ENCODE measurements at regions not wholly inside any gene's neighbourhood (a gene's known extent, or its start where the extent isn't known, plus 50 kb on each side); places are given as distances from the start of the nearest gene placed in this dataset.

- Histone ChIP-seq H3K4me3 (replicated peaks; ENCODE audit: insufficient read depth, low read length) (no peak overlapping the region), H3K27me3 (ENCODE audit: insufficient read depth, poor library complexity, severe bottlenecking) (no peaks in the 10 kb centered on the region), H3K27ac (replicated peaks) (no peak overlapping the region)
- DNase-seq (ENCODE audit: low read depth in 1 of 2, low spot score in 1 of 2), result no peak
- TF ChIP-seq POLR2AphosphoS5 (IDR thresholded peaks at IDR 0.05; ENCODE audit: low read depth) (no peak), GABPA (IDR thresholded peaks at IDR 0.05; ENCODE audit: low read depth) (no peak), REST (IDR thresholded peaks at IDR 0.05; ENCODE audit: insufficient replicate concordance, low read depth) (no peak), CTCF (IDR thresholded peaks at IDR 0.05; ENCODE audit: insufficient read depth, low read length) (no peak), SPI1 (IDR thresholded peaks at IDR 0.05; ENCODE audit: borderline replicate concordance, low read depth) (no peak)
Observed at GRCh38 chr21:31493350-31493880, 149.4 kb upstream of the TIAM1 start.

- Histone ChIP-seq H3K27me3 (ENCODE audit: insufficient read depth, poor library complexity, severe bottlenecking) (no peaks in the 10 kb centered on the region), H3K27ac (replicated peaks) (no peak overlapping the region), H3K4me3 (replicated peaks; ENCODE audit: insufficient read depth, low read length) (no peak overlapping the region)
- TF ChIP-seq GABPA (IDR thresholded peaks at IDR 0.05; ENCODE audit: low read depth) (no peak), SPI1 (IDR thresholded peaks at IDR 0.05; ENCODE audit: borderline replicate concordance, low read depth) (no peak), POLR2AphosphoS5 (IDR thresholded peaks at IDR 0.05; ENCODE audit: low read depth) (no peak), CTCF (IDR thresholded peaks at IDR 0.05; ENCODE audit: insufficient read depth, low read length) (no peak), REST (IDR thresholded peaks at IDR 0.05; ENCODE audit: insufficient replicate concordance, low read depth) (no peak)
- no peak for DNase-seq (ENCODE audit: low read depth in 1 of 2, low spot score in 1 of 2)
Observed at GRCh38 chr21:31491617-31492016, 147.6 kb upstream of the TIAM1 start.

GRCh38 chr21:31490443-31490842 is 146.4 kb upstream of the TIAM1 start:
- Histone ChIP-seq H3K4me3 (replicated peaks; ENCODE audit: insufficient read depth, low read length) (no peak overlapping the region), H3K27me3 (ENCODE audit: insufficient read depth, poor library complexity, severe bottlenecking) (no peaks in the 10 kb centered on the region), H3K27ac (replicated peaks) (no peak overlapping the region)
- TF ChIP-seq POLR2AphosphoS5 (IDR thresholded peaks at IDR 0.05; ENCODE audit: low read depth) (no peak), REST (IDR thresholded peaks at IDR 0.05; ENCODE audit: insufficient replicate concordance, low read depth) (no peak), CTCF (IDR thresholded peaks at IDR 0.05; ENCODE audit: insufficient read depth, low read length) (no peak), GABPA (IDR thresholded peaks at IDR 0.05; ENCODE audit: low read depth) (no peak), SPI1 (IDR thresholded peaks at IDR 0.05; ENCODE audit: borderline replicate concordance, low read depth) (no peak)
- no peak for DNase-seq (ENCODE audit: low read depth in 1 of 2, low spot score in 1 of 2)

All from HL-60 (cell line).